ENCODE measurements at regions not wholly inside any gene's neighbourhood (a gene's known extent, or its start where the extent isn't known, plus 50 kb on each side); places are given as distances from the start of the nearest gene placed in this dataset.

- TF ChIP-seq CTCF (IDR thresholded peaks at IDR 0.05) (no peak), POLR2A (IDR thresholded peaks at IDR 0.05) (no peak)
Observed at GRCh38 chr7:46929359-46929758, 652.6 kb downstream of the TNS3 start.
